Urinary bladder (tissue), 3 donors: ENCODE measurements at regions not wholly inside any gene's neighbourhood (a gene's known extent, or its start where the extent isn't known, plus 50 kb on each side); places are given as distances from the start of the nearest gene placed in this dataset.

Experiments
- DNase-seq: peaks from one replicate; pipeline ENCODE4 v3.0.0-alpha.2; 2015; ENCODE audit errors: extremely low spot score
- H3K27ac ChIP-seq: one replicate; pipeline ENCODE4 v1.5.1; 2013; ENCODE audit warnings: low read depth, mild to moderate bottlenecking, moderate library complexity
- H3K36me3 ChIP-seq: one replicate; pipeline ENCODE4 v1.6.1; 2013; ENCODE audit warnings: mild to moderate bottlenecking, moderate library complexity; ENCODE audit not compliant: insufficient read depth
- H3K4me1 ChIP-seq: one replicate; pipeline ENCODE4 v1.6.1; 2013; ENCODE audit warnings: mild to moderate bottlenecking, moderate library complexity; ENCODE audit not compliant: insufficient read depth
- H3K4me3 ChIP-seq: one replicate; pipeline ENCODE4 v1.5.1; 2013; ENCODE audit warnings: low read depth, low read length
- WGBS: extraction: QIAGEN DNeasy Blood & Tissue Kit; methylation state at CpG from one replicate; pipeline ENCODE4 v1.1.7; 2013; 5-methylcytosine and 5-hydroxymethylcytosine counted together
- donor health status: healthy with polysubstance abuse.
- donor health status: healthy.

- Histone ChIP-seq H3K36me3 (no peaks in the 10 kb centered on the region), H3K27ac (no peak overlapping the region), H3K4me3 (no peak overlapping the region), H3K4me1 (no peaks in the 10 kb centered on the region)
- no peak for DNase-seq
- 71% methylated on average over 4 of the region's 4 CpGs for WGBS
Measured at GRCh38 chr6:125699591-125699990, 49.8 kb upstream of the HEY2 start.
